Endodermal cell (in vitro differentiated cells): ENCODE measurements at regions not wholly inside any gene's neighbourhood (a gene's known extent, or its start where the extent isn't known, plus 50 kb on each side); places are given as distances from the start of the nearest gene placed in this dataset.

Source experiments
- DNase-seq: peaks from one replicate; pipeline ENCODE4 v3.0.0-alpha.2; 2017
- H3K27ac ChIP-seq: 2 replicates; pipeline ENCODE4 v1.5.1; 2013; ENCODE audit warnings: mild to moderate bottlenecking, low read depth, low read length, moderate library complexity
- H3K27me3 ChIP-seq: 2 replicates; pipeline ENCODE4 v1.6.1; 2013; ENCODE audit warnings: mild to moderate bottlenecking, low read length, moderate library complexity; ENCODE audit not compliant: insufficient read depth, control insufficient read depth, poor library complexity, severe bottlenecking
- H3K36me3 ChIP-seq: 2 replicates; pipeline ENCODE4 v1.7.0; 2013; ENCODE audit warnings: mild to moderate bottlenecking, low read length, moderate library complexity; ENCODE audit not compliant: control insufficient read depth, insufficient read depth
- H3K4me1 ChIP-seq: one replicate; pipeline ENCODE4 v1.7.0; 2013; ENCODE audit warnings: low read length; ENCODE audit not compliant: control insufficient read depth, insufficient read depth
- H3K4me3 ChIP-seq: 2 replicates; pipeline ENCODE4 v1.5.1; 2013; ENCODE audit warnings: mild to moderate bottlenecking, low read length, moderate library complexity
- H3K9ac ChIP-seq: 2 replicates; pipeline ENCODE4 v1.6.1; 2013; ENCODE audit warnings: mild to moderate bottlenecking, low read length, moderate library complexity; ENCODE audit not compliant: poor library complexity, severe bottlenecking; ENCODE audit errors: extremely low read depth
- H3K9me3 ChIP-seq: 2 replicates; pipeline ENCODE4 v1.6.1; 2013; ENCODE audit warnings: mild to moderate bottlenecking, low read length, moderate library complexity; ENCODE audit not compliant: control insufficient read depth
- H3K27ac Mint-ChIP-seq: 2 replicates; pipeline ENCODE4 v1.8.0; 2020; ENCODE audit warnings: mixed read lengths
- H3K27me3 Mint-ChIP-seq: 2 replicates; pipeline ENCODE4 v1.8.0; 2021; ENCODE audit warnings: mild to moderate bottlenecking, mixed read lengths; ENCODE audit not compliant: insufficient read depth
- H3K36me3 Mint-ChIP-seq: 2 replicates; pipeline ENCODE4 v1.8.0; 2020; ENCODE audit warnings: low read depth, mixed read lengths
- H3K4me1 Mint-ChIP-seq: 2 replicates; pipeline ENCODE4 v1.8.0; 2020; ENCODE audit warnings: mixed read lengths
- H3K4me3 Mint-ChIP-seq: 2 replicates; pipeline ENCODE4 v1.8.0; 2020; ENCODE audit warnings: mild to moderate bottlenecking, moderate library complexity, mixed read lengths
- H3K9me3 Mint-ChIP-seq: 2 replicates; pipeline ENCODE4 v1.8.0; 2020; ENCODE audit warnings: mild to moderate bottlenecking, mixed read lengths
- CTCF ChIP-seq: fragments of 200-600 bp; sonication (generic); conservative IDR thresholded peaks from 2 replicates; pipeline ENCODE4 v1.5.0; 2021; ENCODE audit warnings: antibody characterized with exemption, mild to moderate bottlenecking
- WGBS, 2 experiments: methylation state at CpG; one replicate each; pipeline versions ENCODE4 v1.1.5 to v1.1.7; 2013; ENCODE audit warnings: missing lambda C conversion rate in 2 of 2, mixed read lengths in 1 of 2; ENCODE audit not compliant: insufficient coverage in 1 of 2, insufficient read length in 1 of 2; 5-methylcytosine and 5-hydroxymethylcytosine counted together

GRCh38 chr5:175591293-175591692 is 66.6 kb upstream of the HRH2 start:
- Mint-ChIP-seq H3K9me3 (peaks cover 7% of the 10 kb centered on the region), H3K27me3 (no peaks in the 10 kb centered on the region), H3K4me3 (no peak overlapping the region), H3K4me1 (peaks cover 12% of the 10 kb centered on the region), H3K27ac (no peak overlapping the region), H3K36me3 (no peaks in the 10 kb centered on the region)
- no peak for DNase-seq
- Histone ChIP-seq H3K4me3 (no peak overlapping the region), H3K4me1 (peaks cover 6% of the 10 kb centered on the region), H3K9ac (no peak overlapping the region), H3K9me3 (no peaks in the 10 kb centered on the region), H3K27me3 (no peaks in the 10 kb centered on the region), H3K27ac (no peak overlapping the region), H3K36me3 (no peaks in the 10 kb centered on the region)
- 83 to 97% methylated on average over 1 to 4 of the region's 4 CpGs for WGBS, 2 experiments
- no peak for TF ChIP-seq CTCF

- no peak overlapping the region for H3K27ac Mint-ChIP-seq
- Histone ChIP-seq H3K4me1 (no peaks in the 10 kb centered on the region), H3K9me3 (no peaks in the 10 kb centered on the region), H3K27me3 (no peaks in the 10 kb centered on the region), H3K9ac (no peak overlapping the region), H3K36me3 (no peaks in the 10 kb centered on the region), H3K27ac (no peak overlapping the region), H3K4me3 (no peak overlapping the region)
- H3K27me3 Mint-ChIP-seq = no peaks in the 10 kb centered on the region
- H3K4me3 Mint-ChIP-seq = no peak overlapping the region
- H3K4me1 Mint-ChIP-seq = peaks cover 8% of the 10 kb centered on the region
- no peak for DNase-seq
- H3K9me3 Mint-ChIP-seq = peaks cover 3% of the 10 kb centered on the region
- no peaks in the 10 kb centered on the region for H3K36me3 Mint-ChIP-seq
- no peak for TF ChIP-seq CTCF
Measured at GRCh38 chr5:175593794-175594193, 64.1 kb upstream of the HRH2 start.

- Histone ChIP-seq H3K4me3 (no peak overlapping the region), H3K27me3 (no peaks in the 10 kb centered on the region), H3K27ac (no peak overlapping the region), H3K4me1 (no peaks in the 10 kb centered on the region), H3K9ac (no peak overlapping the region), H3K36me3 (no peaks in the 10 kb centered on the region), H3K9me3 (no peaks in the 10 kb centered on the region)
- H3K4me3 Mint-ChIP-seq = no peak overlapping the region
- peaks cover 4% of the 10 kb centered on the region for H3K4me1 Mint-ChIP-seq
- H3K9me3 Mint-ChIP-seq = peaks cover 3% of the 10 kb centered on the region
- TF ChIP-seq CTCF = no peak
- DNase-seq = no peak
- no peaks in the 10 kb centered on the region for H3K27me3 Mint-ChIP-seq
- no peak overlapping the region for H3K27ac Mint-ChIP-seq
- H3K36me3 Mint-ChIP-seq = no peaks in the 10 kb centered on the region
- 88 to 90% methylated on average over 5 to 7 of the region's 7 CpGs for WGBS, 2 experiments
Measured at GRCh38 chr5:175595905-175596304, 62.0 kb upstream of the HRH2 start.
